B cell (primary cell): ENCODE measurements at regions not wholly inside any gene's neighbourhood (a gene's known extent, or its start where the extent isn't known, plus 50 kb on each side); places are given as distances from the start of the nearest gene placed in this dataset.

ENCODE experiments used
- ATAC-seq: fragments of 200-7000 bp; cut with Tn5 transposase; one replicate; pipeline ENCODE4 v1.10.0; 2021; ENCODE audit warnings: low read depth, mild to moderate bottlenecking, moderate number of reproducible peaks, moderate library complexity
- CTCF ChIA-PET: fragments of 350-600 bp; sonication (Branson Sonifier 250); formaldehyde crosslinking; loops from one replicate; lab custom pipeline; 2021; ENCODE audit warnings: antibody characterized with exemption, inconsistent platforms; lab: Charles Lee
- POLR2A ChIA-PET: fragments of 350-600 bp; sonication (Branson Sonifier 250); formaldehyde crosslinking; loops from one replicate; lab custom pipeline; 2021; ENCODE audit warnings: antibody characterized with exemption; lab: Charles Lee
- DNase-seq: peaks from one replicate; pipeline ENCODE4 v3.0.0; 2013
- H2AFZ ChIP-seq: 2 replicates; pipeline ENCODE4 v1.6.1; 2012; ENCODE audit warnings: mild to moderate bottlenecking, low read depth, low read length; ENCODE audit not compliant: insufficient read depth, poor library complexity, severe bottlenecking
- H3K27ac ChIP-seq, 2 donors: 1 replicate in 1 of 2; 2 replicates in 1 of 2; pipeline ENCODE4 v1.5.1; 2012 to 2013; ENCODE audit warnings: low read length in 2 of 2, mild to moderate bottlenecking in 2 of 2, moderate library complexity in 1 of 2
- H3K27me3 ChIP-seq, 4 experiments: fragments of 200-600 bp in 1 of 4; sonication (generic) in 1 of 4; replicated peaks in 1 of 4; 1 replicate in 2 of 4; 2 replicates in 2 of 4; pipeline versions ENCODE4 v1.6.1 to v1.7.0; 2013 to 2016; ENCODE audit warnings: low read length in 3 of 4, mild to moderate bottlenecking in 2 of 4, mixed read lengths in 1 of 4, moderate library complexity in 1 of 4; ENCODE audit not compliant: insufficient read depth in 4 of 4, control insufficient read depth in 3 of 4; ENCODE audit errors: control extremely low read depth in 1 of 4
- H3K36me3 ChIP-seq, 2 experiments: replicated peaks in 1 of 2; 1 replicate in 1 of 2; 2 replicates in 1 of 2; pipeline versions ENCODE4 v1.6.1 to v1.7.1; 2013; ENCODE audit warnings: low read length in 1 of 2; ENCODE audit not compliant: insufficient read depth in 2 of 2, control insufficient read depth in 1 of 2; ENCODE audit errors: control extremely low read depth in 1 of 2, extremely low read depth in 1 of 2
- H3K4me1 ChIP-seq, 2 donors: fragments of 200-600 bp in 1 of 2; sonication (generic) in 1 of 2; 1 replicate in 1 of 2; 2 replicates in 1 of 2; pipeline versions ENCODE4 v1.5.1 to v1.6.1; 2013 to 2017; ENCODE audit warnings: low read length in 2 of 2; ENCODE audit not compliant: control insufficient read depth in 2 of 2, insufficient read depth in 2 of 2
- H3K4me2 ChIP-seq: replicated peaks from 2 replicates; pipeline ENCODE3; 2012; ENCODE audit warnings: mild to moderate bottlenecking, low read depth, low read length; ENCODE audit not compliant: poor library complexity, severe bottlenecking
- H3K4me3 ChIP-seq, 5 experiments: fragments of 200-600 bp in 1 of 5; sonication (generic) in 1 of 5; 1 replicate in 3 of 5; 2 replicates in 2 of 5; pipeline versions ENCODE4 v1.5.1 to v1.7.0; 2011 to 2016; ENCODE audit warnings: low read length in 4 of 5, mild to moderate bottlenecking in 4 of 5, low read depth in 2 of 5, control low read depth in 1 of 5, moderate library complexity in 1 of 5; ENCODE audit not compliant: insufficient read depth in 1 of 5; ENCODE audit errors: control extremely low read depth in 1 of 5, extremely low read depth in 1 of 5
- H3K79me2 ChIP-seq: fragments of 200-600 bp; sonication (generic); one replicate; pipeline ENCODE4 v1.6.0; 2016; ENCODE audit warnings: low read length; ENCODE audit not compliant: control insufficient read depth, insufficient read depth
- H3K9ac ChIP-seq: fragments of 200-600 bp; sonication (generic); 2 replicates; pipeline ENCODE4 v1.6.1; 2017; ENCODE audit warnings: mild to moderate bottlenecking, low read length, moderate library complexity
- H3K9me3 ChIP-seq, 3 donors: one replicate each; pipeline versions ENCODE4 v1.6.1 to v1.7.1; 2013; ENCODE audit warnings: low read length in 2 of 3; ENCODE audit not compliant: control insufficient read depth in 2 of 3, insufficient read depth in 1 of 3; ENCODE audit errors: control extremely low read depth in 1 of 3
- H4K20me1 ChIP-seq: 2 replicates; pipeline ENCODE4 v1.6.0; 2012; ENCODE audit warnings: mild to moderate bottlenecking, low read length; ENCODE audit not compliant: insufficient read depth, control insufficient read depth, poor library complexity, severe bottlenecking
- H3K27ac Mint-ChIP-seq: one replicate; pipeline ENCODE4 v1.8.0; 2021; ENCODE audit warnings: mixed read lengths
- H3K27me3 Mint-ChIP-seq: one replicate; pipeline ENCODE4 v1.8.0; 2021; ENCODE audit warnings: mixed read lengths
- H3K4me1 Mint-ChIP-seq: one replicate; pipeline ENCODE4 v1.8.0; 2021; ENCODE audit warnings: mixed read lengths
- H3K4me3 Mint-ChIP-seq: one replicate; pipeline ENCODE4 v1.8.0; 2021; ENCODE audit warnings: mixed read lengths
- H3K9me3 Mint-ChIP-seq: one replicate; pipeline ENCODE4 v1.8.0; 2022; ENCODE audit warnings: mixed read lengths; ENCODE audit not compliant: insufficient read depth
- CTCF ChIP-seq: fragments of 200-600 bp; IDR thresholded peaks from one replicate; pipeline ENCODE4 v1.8.0; 2022; ENCODE audit warnings: antibody characterized with exemption, mild to moderate bottlenecking
- EZH2 ChIP-seq: IDR thresholded peaks from 2 replicates; pipeline ENCODE4 v1.6.1; 2012; ENCODE audit warnings: borderline replicate concordance, low read depth, mild to moderate bottlenecking, moderate library complexity, low read length; ENCODE audit not compliant: insufficient read depth, poor library complexity, severe bottlenecking
- WGBS: methylation state at CpG from one replicate; pipeline ENCODE4 v1.1.5; 2013; ENCODE audit warnings: missing lambda C conversion rate; ENCODE audit not compliant: insufficient coverage; 5-methylcytosine and 5-hydroxymethylcytosine counted together
- intact Hi-C: fragments of 100-400 bp; cut with micrococcal nuclease; formaldehyde crosslinking; loops from one replicate; pipeline ENCODE4 v1.10.0; 2022

- POLR2A ChIA-PET, result no interaction called here
- no peak overlapping the region for H3K4me2 ChIP-seq
- Mint-ChIP-seq H3K27ac (no peak overlapping the region), H3K27me3 (no peaks in the 10 kb centered on the region), H3K4me3 (no peak overlapping the region), H3K4me1 (no peaks in the 10 kb centered on the region), H3K9me3 (no peaks in the 10 kb centered on the region)
- 0% methylated on average over 1 of the region's 2 CpGs for WGBS
- no peaks in the 10 kb centered on the region for H3K27me3 ChIP-seq
- H2AFZ ChIP-seq, result no peak overlapping the region
- H4K20me1 ChIP-seq, result no peaks in the 10 kb centered on the region
- H3K4me1 ChIP-seq, result no peaks in the 10 kb centered on the region
- H3K79me2 ChIP-seq, result no peaks in the 10 kb centered on the region
- no peaks in the 10 kb centered on the region for H3K36me3 ChIP-seq
- intact Hi-C loops, result no loop called here
- no peak overlapping the region for H3K9ac ChIP-seq
- no peak overlapping the region for H3K27ac ChIP-seq
- DNase-seq (no peak), ATAC-seq (no peak)
- no peaks in the 10 kb centered on the region for H3K9me3 ChIP-seq
- H3K4me3 ChIP-seq, result no peak overlapping the region
- TF ChIP-seq CTCF (no peak), EZH2 (no peak)
- CTCF ChIA-PET, result no interaction called here
Measured at GRCh38 chr11:114972105-114972504, 293.8 kb downstream of the NXPE2 start.

- no peaks in the 10 kb centered on the region for H3K36me3 ChIP-seq
- no peaks in the 10 kb centered on the region for H3K9me3 ChIP-seq
- no peak overlapping the region for H3K4me3 ChIP-seq
- H2AFZ ChIP-seq, result no peak overlapping the region
- ATAC-seq, result no peak
- no peaks in the 10 kb centered on the region for H3K27me3 ChIP-seq
- no peaks in the 10 kb centered on the region for H3K79me2 ChIP-seq
- no peak for DNase-seq
- intact Hi-C loops, result no loop called here
- H3K9me3 Mint-ChIP-seq, result peaks cover 3% of the 10 kb centered on the region
- H3K4me1 Mint-ChIP-seq, result no peaks in the 10 kb centered on the region
- whole genome bisulfite sequencing, result 98% methylated on average over 4 of the region's 4 CpGs
- CTCF ChIA-PET, result no interaction called here
- no peak overlapping the region for H3K4me2 ChIP-seq
- no peaks in the 10 kb centered on the region for H4K20me1 ChIP-seq
- no peak overlapping the region for H3K27ac ChIP-seq
- TF ChIP-seq CTCF (no peak), EZH2 (no peak)
- H3K9ac ChIP-seq, result no peak overlapping the region
- no peak overlapping the region for H3K4me3 Mint-ChIP-seq
- POLR2A ChIA-PET, result no interaction called here
- H3K4me1 ChIP-seq, result no peaks in the 10 kb centered on the region
- H3K27ac Mint-ChIP-seq, result no peak overlapping the region
- H3K27me3 Mint-ChIP-seq, result no peaks in the 10 kb centered on the region
Measured at GRCh38 chr11:114977651-114978050, 299.3 kb downstream of the NXPE2 start.
